T-cell (primary cell): ENCODE measurements at regions not wholly inside any gene's neighbourhood (a gene's known extent, or its start where the extent isn't known, plus 50 kb on each side); places are given as distances from the start of the nearest gene placed in this dataset.

Experiments
- ATAC-seq, 4 experiments: fragments of 200-7000 bp in 3 of 4; fragments of 150-1000 bp in 1 of 4; cut with Tn5 transposase; replicated peaks in 1 of 4; 1 replicate in 3 of 4; 2 replicates in 1 of 4; pipeline ENCODE4 v1.10.0; 2021; ENCODE audit warnings: moderate library complexity in 3 of 4, mild to moderate bottlenecking in 2 of 4, moderate number of reproducible peaks in 1 of 4
- CTCF ChIA-PET, 2 donors: fragments of 300-600 bp; sonication (Branson Sonifier 250); formaldehyde crosslinking; loops; one replicate each; lab custom pipeline; 2022; ENCODE audit warnings: antibody characterized with exemption in 2 of 2; lab: Charles Lee
- POLR2A ChIA-PET, 2 donors: fragments of 300-600 bp; sonication (Branson Sonifier 250); formaldehyde crosslinking; loops; one replicate each; lab custom pipeline; 2022; ENCODE audit warnings: antibody characterized with exemption in 2 of 2; lab: Charles Lee
- DNase-seq, 35 experiments: peaks; one replicate each; pipeline versions ENCODE4 v3.0.0 to v3.0.0-alpha.2; 2013 to 2023
- H3K27ac ChIP-seq: one replicate; pipeline ENCODE4 v1.5.1; 2013; ENCODE audit warnings: low read length
- H3K27me3 ChIP-seq, 2 experiments: replicated peaks in 1 of 2; 1 replicate in 1 of 2; 2 replicates in 1 of 2; pipeline versions ENCODE4 v1.6.1 to v1.7.0; 2013; ENCODE audit warnings: low read length in 1 of 2, mixed read lengths in 1 of 2; ENCODE audit not compliant: control insufficient read depth in 2 of 2, insufficient read depth in 2 of 2; ENCODE audit errors: extremely low read depth in 1 of 2
- H3K36me3 ChIP-seq, 2 donors: 1 replicate in 1 of 2; 2 replicates in 1 of 2; pipeline versions ENCODE4 v1.6.1 to v1.7.0; 2013; ENCODE audit warnings: low read length in 1 of 2; ENCODE audit not compliant: control insufficient read depth in 2 of 2, insufficient read depth in 1 of 2; ENCODE audit errors: extremely low read depth in 1 of 2
- H3K4me1 ChIP-seq, 2 experiments: 1 replicate in 1 of 2; 2 replicates in 1 of 2; pipeline versions ENCODE4 v1.6.1 to v1.7.0; 2013; ENCODE audit warnings: low read length in 2 of 2, mixed read lengths in 1 of 2; ENCODE audit not compliant: insufficient read depth in 2 of 2, control insufficient read depth in 1 of 2; ENCODE audit errors: extremely low read depth in 1 of 2
- H3K4me3 ChIP-seq, 2 donors: 1 replicate in 1 of 2; 2 replicates in 1 of 2; pipeline versions ENCODE4 v1.5.1 to v1.7.0; 2013; ENCODE audit warnings: mild to moderate bottlenecking in 2 of 2, low read length in 1 of 2, moderate library complexity in 1 of 2; ENCODE audit not compliant: control insufficient read depth in 1 of 2; ENCODE audit errors: extremely low read depth in 1 of 2
- H3K9me3 ChIP-seq: 2 replicates; pipeline ENCODE4 v1.7.0; 2013
- H3K27ac Mint-ChIP-seq, 2 donors: one replicate each; pipeline ENCODE4 v1.8.0; 2020 to 2021; ENCODE audit warnings: mild to moderate bottlenecking in 2 of 2, mixed read lengths in 2 of 2
- H3K27me3 Mint-ChIP-seq, 2 donors: one replicate each; pipeline ENCODE4 v1.8.0; 2021 to 2022; ENCODE audit warnings: mixed read lengths in 2 of 2
- H3K36me3 Mint-ChIP-seq: one replicate; pipeline ENCODE4 v1.8.0; 2021; ENCODE audit warnings: mixed read lengths
- H3K4me1 Mint-ChIP-seq, 3 donors: one replicate each; pipeline ENCODE4 v1.8.0; 2020 to 2022; ENCODE audit warnings: mixed read lengths in 3 of 3, mild to moderate bottlenecking in 1 of 3
- H3K4me3 Mint-ChIP-seq, 3 donors: one replicate each; pipeline ENCODE4 v1.8.0; 2020 to 2022; ENCODE audit warnings: mild to moderate bottlenecking in 3 of 3, mixed read lengths in 3 of 3, moderate library complexity in 3 of 3
- H3K9me3 Mint-ChIP-seq, 3 donors: one replicate each; pipeline ENCODE4 v1.8.0; 2020 to 2022; ENCODE audit warnings: mixed read lengths in 3 of 3
- WGBS: methylation state at CpG from one replicate; pipeline ENCODE4 v1.1.5; 2013; ENCODE audit warnings: missing lambda C conversion rate; ENCODE audit not compliant: insufficient coverage; 5-methylcytosine and 5-hydroxymethylcytosine counted together

- H3K27me3 Mint-ChIP-seq = peaks cover 15 to 34% of the 10 kb centered on the region in 2 donors
- no CpG with 5 or more reads among the region's 2 CpGs for WGBS
Measured at GRCh38 chr1:113256348-113256729, 134.0 kb upstream of the MAGI3 start.

DNA sequence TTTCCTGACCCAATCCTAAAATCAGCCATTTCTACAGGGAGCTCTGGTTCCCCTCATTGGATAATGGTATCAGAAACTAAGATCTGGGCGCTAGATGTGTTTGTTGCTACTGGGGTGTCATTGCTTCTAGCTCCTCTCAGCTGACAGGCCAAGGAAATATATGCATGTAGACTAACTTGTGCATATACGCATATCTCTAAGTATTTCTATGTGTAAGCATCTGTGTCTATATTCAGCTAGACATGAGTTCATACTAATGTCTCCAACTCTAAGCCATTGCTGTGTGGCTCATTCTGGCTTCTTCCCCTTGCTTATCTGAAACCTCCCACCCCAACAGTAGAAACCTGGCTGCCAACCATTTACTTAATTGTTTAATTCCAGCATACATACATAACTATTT, 130.3 kb upstream of the MAGI3 start:
- Histone ChIP-seq H3K27ac (no peak overlapping the region), H3K9me3 (no peaks in the 10 kb centered on the region), H3K4me1 (peaks cover 0 to 2% of the 10 kb centered on the region in 2 experiments), H3K36me3 (no peaks in the 10 kb centered on the region), H3K4me3 (no peak overlapping the region), H3K27me3 (no peaks in the 10 kb centered on the region)
- Mint-ChIP-seq H3K27ac (no peak overlapping the region), H3K36me3 (no peaks in the 10 kb centered on the region), H3K27me3 (peaks cover 17 to 24% of the 10 kb centered on the region in 2 donors), H3K4me3 (no peak overlapping the region), H3K9me3 (no peaks in the 10 kb centered on the region), H3K4me1 (no peaks in the 10 kb centered on the region)
- POLR2A ChIA-PET = no interaction called here
- no CpG with 5 or more reads among the region's 2 CpGs for WGBS
- no peak for ATAC-seq
- no peak for DNase-seq
- CTCF ChIA-PET = interaction anchor here (0.6 to 0.7 kb wide), 2 partner anchors 74 to 379 kb away, joined by 3 to 4 read pairs; no protein-coding TSS in a partner anchor

More at GRCh38 chr1:113256348-113256729, 134.0 kb upstream of the MAGI3 start:
- DNase-seq (no peak), ATAC-seq (no peak)
- Mint-ChIP-seq H3K4me3 (no peak overlapping the region), H3K9me3 (no peaks in the 10 kb centered on the region), H3K27ac (no peak overlapping the region), H3K36me3 (no peaks in the 10 kb centered on the region), H3K4me1 (no peaks in the 10 kb centered on the region)
- POLR2A ChIA-PET = no interaction called here
- CTCF ChIA-PET = no interaction called here
- Histone ChIP-seq H3K27ac (no peak overlapping the region), H3K9me3 (no peaks in the 10 kb centered on the region), H3K36me3 (no peaks in the 10 kb centered on the region), H3K4me3 (no peak overlapping the region), H3K27me3 (peaks cover 0 to 2% of the 10 kb centered on the region in 2 experiments), H3K4me1 (peaks cover 0 to 2% of the 10 kb centered on the region in 2 experiments)

- Histone ChIP-seq H3K36me3 (no peaks in the 10 kb centered on the region), H3K4me1 (no peaks in the 10 kb centered on the region), H3K9me3 (no peaks in the 10 kb centered on the region), H3K27me3 (peaks cover 0 to 12% of the 10 kb centered on the region in 2 experiments), H3K27ac (no peak overlapping the region), H3K4me3 (no peak overlapping the region)
- WGBS = 85% methylated on average over 2 of the region's 2 CpGs
- Mint-ChIP-seq H3K27me3 (peaks cover 17 to 18% of the 10 kb centered on the region in 2 donors), H3K9me3 (no peaks in the 10 kb centered on the region), H3K27ac (no peak overlapping the region), H3K4me1 (no peaks in the 10 kb centered on the region), H3K4me3 (no peak overlapping the region), H3K36me3 (no peaks in the 10 kb centered on the region)
- ATAC-seq (no peak), DNase-seq (no peak)
- POLR2A ChIA-PET = no interaction called here
- CTCF ChIA-PET = no interaction called here
Measured at GRCh38 chr1:113265196-113265595, 125.1 kb upstream of the MAGI3 start.

- CTCF ChIA-PET = no interaction called here
- H3K36me3 ChIP-seq = no peaks in the 10 kb centered on the region
- Mint-ChIP-seq H3K27me3 (peaks cover 9 to 10% of the 10 kb centered on the region in 2 donors), H3K27ac (no peak overlapping the region), H3K36me3 (no peaks in the 10 kb centered on the region), H3K4me3 (no peak overlapping the region), H3K9me3 (no peaks in the 10 kb centered on the region), H3K4me1 (no peaks in the 10 kb centered on the region)
- no peaks in the 10 kb centered on the region for H3K9me3 ChIP-seq
- POLR2A ChIA-PET = no interaction called here
- H3K27ac ChIP-seq = no peak overlapping the region
- H3K27me3 ChIP-seq = peaks cover 0 to 13% of the 10 kb centered on the region in 2 experiments
- WGBS = 88% methylated on average over 6 of the region's 6 CpGs
- H3K4me3 ChIP-seq = no peak overlapping the region
- ATAC-seq (no peak), DNase-seq (no peak)
- no peaks in the 10 kb centered on the region for H3K4me1 ChIP-seq
Measured at GRCh38 chr1:113266788-113267187, 123.5 kb upstream of the MAGI3 start.

GRCh38 chr1:113269168-113269963, 120.9 kb upstream of the MAGI3 start:
- Histone ChIP-seq H3K4me3 (no peak overlapping the region), H3K36me3 (no peaks in the 10 kb centered on the region), H3K27ac (no peak overlapping the region), H3K9me3 (no peaks in the 10 kb centered on the region), H3K27me3 (peaks cover 0 to 13% of the 10 kb centered on the region in 2 experiments), H3K4me1 (no peaks in the 10 kb centered on the region)
- Mint-ChIP-seq H3K4me1 (no peaks in the 10 kb centered on the region), H3K27ac (no peak overlapping the region), H3K36me3 (no peaks in the 10 kb centered on the region), H3K27me3 (peaks cover 12 to 13% of the 10 kb centered on the region in 2 donors), H3K4me3 (no peak overlapping the region), H3K9me3 (no peaks in the 10 kb centered on the region)
- DNase-seq = no peak
- CTCF ChIA-PET = no interaction called here
- POLR2A ChIA-PET = no interaction called here
- WGBS = 38% methylated on average over 2 of the region's 6 CpGs
- no peak for ATAC-seq

GRCh38 chr1:113271039-113271438, 119.3 kb upstream of the MAGI3 start:
- Mint-ChIP-seq H3K27me3 (peaks cover 18 to 21% of the 10 kb centered on the region in 2 donors), H3K4me1 (no peaks in the 10 kb centered on the region), H3K4me3 (no peak overlapping the region), H3K27ac (no peak overlapping the region), H3K9me3 (no peaks in the 10 kb centered on the region), H3K36me3 (no peaks in the 10 kb centered on the region)
- no CpG with 5 or more reads among the region's 4 CpGs for WGBS
- no peak overlapping the region for H3K27ac ChIP-seq
- peaks cover 0 to 13% of the 10 kb centered on the region in 2 experiments for H3K27me3 ChIP-seq
- DNase-seq = no peak
- no peak for ATAC-seq
- CTCF ChIA-PET = no interaction called here
- no peaks in the 10 kb centered on the region for H3K36me3 ChIP-seq
- POLR2A ChIA-PET = no interaction called here
- no peak overlapping the region for H3K4me3 ChIP-seq
- no peaks in the 10 kb centered on the region for H3K9me3 ChIP-seq
- H3K4me1 ChIP-seq = no peaks in the 10 kb centered on the region
